PC-9 (cell line): ENCODE measurements at regions not wholly inside any gene's neighbourhood (a gene's known extent, or its start where the extent isn't known, plus 50 kb on each side); places are given as distances from the start of the nearest gene placed in this dataset.
A peak's percentile ranks its signal among the peaks of the same experiment; 100 is the strongest.
"Not testable (repeated sequence)": the region's sequence is repeated elsewhere in the genome, so short reads cannot be mapped to it uniquely, and the experiment has no call there.

Experiments
- BruUV-seq: library from RNA; stranded (reverse); fragments of 400-500 nt; replicated peaks from 2 replicates; lab custom pipeline; 2021; lab: Mats Ljungman, UMichigan
- CTCF ChIA-PET: fragments of 300-600 bp; sonication (Branson Sonifier 250); formaldehyde crosslinking; loops from one replicate; lab custom pipeline; 2022; ENCODE audit warnings: antibody characterized with exemption; lab: Charles Lee
- POLR2A ChIA-PET: fragments of 300-600 bp; sonication (Branson Sonifier 250); formaldehyde crosslinking; loops from one replicate; lab custom pipeline; 2022; ENCODE audit warnings: antibody characterized with exemption; ENCODE audit not compliant: unreplicated experiment; lab: Charles Lee
- DNase-seq, 2 experiments: peaks; one replicate each; pipeline versions ENCODE4 v3.0.0 to v3.0.0-alpha.2; 2015 to 2022; ENCODE audit warnings: mixed read lengths in 1 of 2
- H2AFZ ChIP-seq: fragments of 200-600 bp; sonication (generic); 2 replicates; pipeline ENCODE4 v1.8.1; 2017; ENCODE audit warnings: antibody characterized with exemption
- H3F3A ChIP-seq: fragments of 200-600 bp; sonication (generic); 2 replicates; pipeline ENCODE4 v1.8.1; 2017; ENCODE audit warnings: antibody characterized with exemption, mild to moderate bottlenecking, low read depth; ENCODE audit not compliant: insufficient read depth
- H3K27ac ChIP-seq: fragments of 200-600 bp; sonication (generic); 2 replicates; pipeline ENCODE4 v1.6.1; 2016; ENCODE audit warnings: mixed run types
- H3K27me3 ChIP-seq: fragments of 200-600 bp; sonication (generic); 2 replicates; pipeline ENCODE4 v1.6.1; 2016; ENCODE audit warnings: low read depth, mixed run types; ENCODE audit not compliant: insufficient read depth
- H3K36me3 ChIP-seq: fragments of 200-600 bp; sonication (generic); 2 replicates; pipeline ENCODE4 v1.6.1; 2016; ENCODE audit warnings: low read depth, mixed run types
- H3K4me1 ChIP-seq: fragments of 200-600 bp; sonication (generic); replicated peaks from 2 replicates; pipeline ENCODE4 v1.6.1; 2016; ENCODE audit warnings: mixed run types; ENCODE audit not compliant: insufficient read depth
- H3K4me2 ChIP-seq: fragments of 200-600 bp; sonication (generic); 2 replicates; pipeline ENCODE4 v1.6.1; 2017; ENCODE audit warnings: mixed run types
- H3K4me3 ChIP-seq: fragments of 200-600 bp; sonication (generic); 2 replicates; pipeline ENCODE4 v1.6.1; 2016; ENCODE audit warnings: mixed run types
- H3K79me2 ChIP-seq: fragments of 200-600 bp; sonication (generic); 2 replicates; pipeline ENCODE4 v1.6.1; 2017; ENCODE audit warnings: low read depth, mixed run types
- H3K9me2 ChIP-seq: fragments of 200-600 bp; sonication (generic); 2 replicates; pipeline ENCODE4 v1.8.1; 2017; ENCODE audit warnings: mild to moderate bottlenecking; ENCODE audit not compliant: insufficient read depth
- H3K9me3 ChIP-seq: fragments of 200-600 bp; sonication (generic); 2 replicates; pipeline ENCODE4 v1.8.1; 2016; ENCODE audit warnings: low read depth; ENCODE audit not compliant: insufficient read depth
- H4K20me1 ChIP-seq: fragments of 200-600 bp; sonication (generic); 2 replicates; pipeline ENCODE4 v1.8.1; 2017; ENCODE audit not compliant: insufficient read depth
- EZH2 ChIP-seq: fragments of 200-600 bp; sonication (generic); IDR thresholded peaks from 2 replicates; pipeline ENCODE4 v1.8.0; 2017; ENCODE audit warnings: antibody characterized with exemption, low read depth
- intact Hi-C: fragments of 100-400 bp; cut with micrococcal nuclease; formaldehyde crosslinking; loops from one replicate; pipeline ENCODE4 v1.10.0; 2022; ENCODE audit not compliant: unreplicated experiment
- TF ChIP-seq, protein P1 (sequence below): fragments of 200-600 bp; sonication (generic); conservative IDR thresholded peaks from 2 replicates; pipeline ENCODE4 v1.6.1; 2017; ENCODE audit warnings: mixed run types, antibody characterized with exemption, mild to moderate bottlenecking, moderate library complexity

DNA sequence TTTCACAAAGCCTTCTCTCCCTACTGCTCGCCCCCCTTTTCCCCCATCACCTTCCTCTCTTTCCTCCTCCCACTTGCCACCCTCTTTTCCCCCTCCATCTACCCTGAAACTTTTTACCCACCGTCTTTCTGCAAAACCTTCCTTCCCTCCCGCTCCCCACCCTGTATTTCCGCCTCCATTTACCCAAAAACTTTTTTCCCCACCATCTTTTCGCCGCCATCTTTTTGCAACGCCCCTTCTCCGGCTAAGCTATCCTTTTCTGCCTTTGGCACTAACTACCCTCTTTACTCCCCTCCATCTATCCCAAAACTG lies 205.2 kb upstream of the WSB1 start:
- H3K4me3 ChIP-seq = no peak overlapping the region
- H3K27ac ChIP-seq = no peak overlapping the region
- H3K4me1 ChIP-seq = no peaks in the 10 kb centered on the region
- no peaks in the 10 kb centered on the region for H4K20me1 ChIP-seq
- CTCF ChIA-PET = no interaction called here
- peaks cover 35% of the 10 kb centered on the region for H3K27me3 ChIP-seq
- DNase-seq = no peak
- BruUV-seq = no TSS peak
- POLR2A ChIA-PET = no interaction called here
- no peaks in the 10 kb centered on the region for H3K9me3 ChIP-seq
- no peak overlapping the region for H2AFZ ChIP-seq
- H3K4me2 ChIP-seq = no peak overlapping the region
- H3K79me2 ChIP-seq = no peaks in the 10 kb centered on the region
- H3K36me3 ChIP-seq = no peaks in the 10 kb centered on the region
- H3K9me2 ChIP-seq = no peaks in the 10 kb centered on the region
- no peaks in the 10 kb centered on the region for H3F3A ChIP-seq
- intact Hi-C loops = no loop called here
- no peak for TF ChIP-seq EZH2
- TF ChIP-seq, protein P1, sequence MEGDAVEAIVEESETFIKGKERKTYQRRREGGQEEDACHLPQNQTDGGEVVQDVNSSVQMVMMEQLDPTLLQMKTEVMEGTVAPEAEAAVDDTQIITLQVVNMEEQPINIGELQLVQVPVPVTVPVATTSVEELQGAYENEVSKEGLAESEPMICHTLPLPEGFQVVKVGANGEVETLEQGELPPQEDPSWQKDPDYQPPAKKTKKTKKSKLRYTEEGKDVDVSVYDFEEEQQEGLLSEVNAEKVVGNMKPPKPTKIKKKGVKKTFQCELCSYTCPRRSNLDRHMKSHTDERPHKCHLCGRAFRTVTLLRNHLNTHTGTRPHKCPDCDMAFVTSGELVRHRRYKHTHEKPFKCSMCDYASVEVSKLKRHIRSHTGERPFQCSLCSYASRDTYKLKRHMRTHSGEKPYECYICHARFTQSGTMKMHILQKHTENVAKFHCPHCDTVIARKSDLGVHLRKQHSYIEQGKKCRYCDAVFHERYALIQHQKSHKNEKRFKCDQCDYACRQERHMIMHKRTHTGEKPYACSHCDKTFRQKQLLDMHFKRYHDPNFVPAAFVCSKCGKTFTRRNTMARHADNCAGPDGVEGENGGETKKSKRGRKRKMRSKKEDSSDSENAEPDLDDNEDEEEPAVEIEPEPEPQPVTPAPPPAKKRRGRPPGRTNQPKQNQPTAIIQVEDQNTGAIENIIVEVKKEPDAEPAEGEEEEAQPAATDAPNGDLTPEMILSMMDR = no peak

DNA sequence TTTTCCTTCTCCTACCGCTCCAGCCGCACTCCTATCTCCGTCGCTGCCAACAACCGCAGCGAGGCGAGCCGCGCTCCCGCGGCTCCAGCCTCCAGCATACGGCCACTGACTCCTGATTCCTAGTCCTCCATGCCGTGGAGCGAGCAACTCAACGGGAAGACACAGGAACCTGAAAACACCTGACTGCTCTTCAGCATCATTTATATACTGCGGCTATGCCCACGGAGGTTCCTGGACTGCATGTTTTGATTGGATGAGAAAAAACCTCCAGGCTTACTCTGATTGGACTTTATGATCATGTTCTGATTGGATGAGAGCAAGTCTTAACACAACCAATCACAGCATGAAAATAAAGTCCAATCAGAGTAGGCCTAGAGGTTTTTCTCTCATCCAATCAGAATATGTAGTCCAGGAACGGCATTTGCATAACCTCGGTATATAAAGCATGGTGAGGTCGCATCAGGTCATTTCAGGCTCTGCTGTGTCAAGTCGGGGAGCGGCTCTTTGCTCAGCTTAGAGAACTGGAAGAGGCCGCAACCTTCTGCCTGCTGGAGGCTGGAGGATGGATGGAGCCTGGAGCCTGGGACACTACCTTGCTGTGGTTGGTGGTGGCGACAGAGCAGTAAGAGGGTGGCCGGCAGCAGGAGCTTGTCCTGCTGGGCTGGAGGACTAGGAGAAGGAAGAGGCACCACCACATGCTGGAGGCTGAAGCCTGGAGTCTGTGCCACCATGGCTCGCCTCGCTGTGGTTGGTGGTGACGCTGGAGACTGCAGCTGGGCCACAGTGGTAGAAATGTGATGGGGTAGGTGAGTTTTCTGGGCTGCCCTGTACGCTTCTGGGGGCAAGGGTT lies 204.6 kb upstream of the WSB1 start:
- H4K20me1 ChIP-seq, H3K79me2 ChIP-seq, H3K4me1 ChIP-seq, H3F3A ChIP-seq, H3K9me3 ChIP-seq, H2AFZ ChIP-seq, H3K36me3 ChIP-seq, H3K9me2 ChIP-seq, H3K4me2 ChIP-seq, H3K4me3 ChIP-seq, intact Hi-C loops, H3K27ac ChIP-seq, CTCF ChIA-PET: not testable (repeated sequence)
- POLR2A ChIA-PET = interaction anchor here (0.6 kb wide), 1 partner anchor 8 kb away, joined by 15 read pairs; no protein-coding TSS in a partner anchor
- TSS peak; percentile 69 for BruUV-seq
- H3K27me3 ChIP-seq = peaks cover 30% of the 10 kb centered on the region
- DNase-seq = peak in 1 of 2 experiments; percentile 68

- DNase-seq = peak in 1 of 2 experiments; percentile 3
- Histone ChIP-seq H4K20me1 (no peaks in the 10 kb centered on the region), H3K9me2 (no peaks in the 10 kb centered on the region), H3K27ac (no peak overlapping the region), H3K36me3 (no peaks in the 10 kb centered on the region), H3K27me3 (peaks cover 30% of the 10 kb centered on the region), H3K4me3 (no peak overlapping the region), H3K4me2 (no peak overlapping the region), H2AFZ (no peak overlapping the region), H3K9me3 (no peaks in the 10 kb centered on the region), H3F3A (no peaks in the 10 kb centered on the region), H3K4me1 (no peaks in the 10 kb centered on the region), H3K79me2 (no peaks in the 10 kb centered on the region)
- TF ChIP-seq EZH2 = no peak
- TF ChIP-seq, protein P1 = no peak
- no TSS peak for BruUV-seq
- intact Hi-C loops = no loop called here
- POLR2A ChIA-PET = no interaction called here
- CTCF ChIA-PET = no interaction called here
These were observed 204.0 kb upstream of the WSB1 start for GRCh38 chr17:27089929-27090247.

DNA sequence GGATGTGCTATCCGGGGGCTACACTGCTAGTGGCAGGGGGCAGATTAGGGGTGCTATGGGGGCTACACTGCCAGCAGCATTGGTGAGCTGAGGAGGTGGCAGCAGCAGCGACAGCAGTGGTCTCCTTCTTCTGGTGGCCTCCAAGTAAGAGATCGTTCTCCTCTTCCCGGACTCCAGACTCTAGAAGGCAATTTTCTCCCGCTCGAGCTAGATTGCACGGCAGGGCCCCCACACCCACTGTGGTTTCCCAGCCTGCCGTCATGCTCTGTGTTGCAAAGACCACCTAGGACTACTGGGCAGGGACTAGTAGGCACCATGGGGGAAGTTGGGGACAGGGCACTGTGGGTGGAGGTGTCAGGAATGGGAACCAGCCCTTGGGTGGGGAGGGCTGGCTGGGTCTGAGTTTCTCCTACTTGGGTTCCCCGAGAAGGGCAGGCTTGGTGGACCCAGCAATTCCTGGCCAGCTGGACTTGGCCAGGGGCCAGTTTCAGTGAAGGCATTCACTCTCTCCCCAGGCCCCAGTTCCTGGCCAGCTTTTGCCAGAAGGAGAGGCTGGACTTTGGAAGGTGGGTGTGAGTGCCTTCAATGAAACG lies 203.4 kb upstream of the WSB1 start:
- H3K36me3 ChIP-seq, H3K79me2 ChIP-seq, H3K4me1 ChIP-seq, H3K27ac ChIP-seq, intact Hi-C loops, H3K9me3 ChIP-seq, H3K9me2 ChIP-seq, H4K20me1 ChIP-seq, CTCF ChIA-PET, H2AFZ ChIP-seq, H3F3A ChIP-seq, H3K4me3 ChIP-seq, BruUV-seq, H3K4me2 ChIP-seq, POLR2A ChIA-PET, DNase-seq: not testable (repeated sequence)
- peaks cover 30% of the 10 kb centered on the region for H3K27me3 ChIP-seq
